ENCODE measurements at regions not wholly inside any gene's neighbourhood (a gene's known extent, or its start where the extent isn't known, plus 50 kb on each side); places are given as distances from the start of the nearest gene placed in this dataset.

- Histone ChIP-seq H3K9me3 (ENCODE audit: control insufficient read depth, low read length) (no peaks in the 10 kb centered on the region), H3K9ac (no peak overlapping the region), H3K4me2 (ENCODE audit: low read length) (no peak overlapping the region), H3K27ac (no peak overlapping the region), H3K79me2 (no peaks in the 10 kb centered on the region), H3K27me3 (ENCODE audit: control insufficient read depth, insufficient read depth, low read length) (no peaks in the 10 kb centered on the region), H3K4me1 (peaks cover 6% of the 10 kb centered on the region), H3K36me3 (ENCODE audit: control insufficient read depth, insufficient read depth, low read length) (no peaks in the 10 kb centered on the region), H3K4me3 (ENCODE audit: low read depth, low read length) (no peak overlapping the region), H2AFZ (no peak overlapping the region)
- no peak for TF ChIP-seq CTCF (IDR thresholded peaks at IDR 0.05)
Measured at GRCh38 chr13:76552807-76553206, 333.4 kb downstream of the KCTD12 start.

GRCh38 chr13:76552041-76552772 is 334.0 kb downstream of the KCTD12 start:
- no peak for TF ChIP-seq CTCF (IDR thresholded peaks at IDR 0.05)
- no peak overlapping the region for H2AFZ ChIP-seq
- H3K9me3 ChIP-seq (ENCODE audit: control insufficient read depth, low read length): no peaks in the 10 kb centered on the region

GRCh38 chr13:76542176-76542575 is 344.0 kb downstream of the KCTD12 start:
- Histone ChIP-seq H3K4me3 (ENCODE audit: low read depth, low read length) (no peak overlapping the region), H3K9ac (no peak overlapping the region), H3K27me3 (ENCODE audit: control insufficient read depth, insufficient read depth, low read length) (no peaks in the 10 kb centered on the region), H3K4me2 (ENCODE audit: low read length) (no peak overlapping the region), H3K79me2 (no peaks in the 10 kb centered on the region), H3K27ac (no peak overlapping the region), H3K36me3 (ENCODE audit: control insufficient read depth, insufficient read depth, low read length) (no peaks in the 10 kb centered on the region), H3K4me1 (no peaks in the 10 kb centered on the region), H2AFZ (no peak overlapping the region), H3K9me3 (ENCODE audit: control insufficient read depth, low read length) (no peaks in the 10 kb centered on the region)
- TF ChIP-seq CTCF (IDR thresholded peaks at IDR 0.05): no peak

More at GRCh38 chr13:76552041-76552772, 334.0 kb downstream of the KCTD12 start:
- no peaks in the 10 kb centered on the region for H3K27me3 ChIP-seq (ENCODE audit: control insufficient read depth, insufficient read depth, low read length)
- H3K4me2 ChIP-seq (ENCODE audit: low read length): no peak overlapping the region
- H3K27ac ChIP-seq: no peak overlapping the region
- no peaks in the 10 kb centered on the region for H3K36me3 ChIP-seq (ENCODE audit: control insufficient read depth, insufficient read depth, low read length)
- H3K4me3 ChIP-seq (ENCODE audit: low read depth, low read length): no peak overlapping the region
- H3K9ac ChIP-seq: no peak overlapping the region
- no peaks in the 10 kb centered on the region for H3K79me2 ChIP-seq
- peaks cover 6% of the 10 kb centered on the region for H3K4me1 ChIP-seq

- no peak for TF ChIP-seq CTCF (IDR thresholded peaks at IDR 0.05)
- no peak overlapping the region for H3K4me3 ChIP-seq (ENCODE audit: low read depth, low read length)
- no peaks in the 10 kb centered on the region for H3K4me1 ChIP-seq
- no peaks in the 10 kb centered on the region for H3K36me3 ChIP-seq (ENCODE audit: control insufficient read depth, insufficient read depth, low read length)
- H3K9ac ChIP-seq: no peak overlapping the region
- H3K27me3 ChIP-seq (ENCODE audit: control insufficient read depth, insufficient read depth, low read length): no peaks in the 10 kb centered on the region
- no peak overlapping the region for H3K4me2 ChIP-seq (ENCODE audit: low read length)
- no peak overlapping the region for H2AFZ ChIP-seq
- no peak overlapping the region for H3K27ac ChIP-seq
- H3K79me2 ChIP-seq: no peaks in the 10 kb centered on the region
- H3K9me3 ChIP-seq (ENCODE audit: control insufficient read depth, low read length): no peaks in the 10 kb centered on the region
Measured at GRCh38 chr13:76538004-76538403, 348.2 kb downstream of the KCTD12 start.

- H3K27me3 ChIP-seq (ENCODE audit: control insufficient read depth, insufficient read depth, low read length): no peaks in the 10 kb centered on the region
- no peak for TF ChIP-seq CTCF (IDR thresholded peaks at IDR 0.05)
- no peaks in the 10 kb centered on the region for H3K36me3 ChIP-seq (ENCODE audit: control insufficient read depth, insufficient read depth, low read length)
- H3K4me3 ChIP-seq (ENCODE audit: low read depth, low read length): no peak overlapping the region
- no peak overlapping the region for H3K9ac ChIP-seq
- no peaks in the 10 kb centered on the region for H3K4me1 ChIP-seq
- H3K79me2 ChIP-seq: no peaks in the 10 kb centered on the region
- no peak overlapping the region for H2AFZ ChIP-seq
- no peak overlapping the region for H3K27ac ChIP-seq
- no peak overlapping the region for H3K4me2 ChIP-seq (ENCODE audit: low read length)
- H3K9me3 ChIP-seq (ENCODE audit: control insufficient read depth, low read length): no peaks in the 10 kb centered on the region
Measured at GRCh38 chr13:76533251-76533650, 353.0 kb downstream of the KCTD12 start.

Data from parathyroid adenoma (tissue), 2 donors.